Adrenal gland (tissue), 9 donors: ENCODE measurements at regions not wholly inside any gene's neighbourhood (a gene's known extent, or its start where the extent isn't known, plus 50 kb on each side); places are given as distances from the start of the nearest gene placed in this dataset.

Source experiments
- DNase-seq, 7 donors: peaks; one replicate each; pipeline ENCODE4 v3.0.0-alpha.2; 2019 to 2020
- H3K27ac ChIP-seq, 5 donors: fragments of 200-600 bp; sonication (generic) in 4 of 5; 1 replicate in 3 of 5; 2 replicates in 2 of 5; pipeline versions ENCODE4 v1.5.1 to v1.8.0; 2016 to 2020; ENCODE audit warnings: mild to moderate bottlenecking in 1 of 5
- H3K27me3 ChIP-seq: fragments of 200-600 bp; 2 replicates; pipeline ENCODE4 v1.8.0; 2021
- H3K36me3 ChIP-seq, 2 donors: fragments of 200-600 bp; replicated peaks in 1 of 2; 1 replicate in 1 of 2; 2 replicates in 1 of 2; pipeline versions ENCODE4 v1.5.1 to v1.8.0; 2018 to 2022
- H3K4me1 ChIP-seq, 2 donors: fragments of 200-600 bp; replicated peaks in 1 of 2; 1 replicate in 1 of 2; 2 replicates in 1 of 2; pipeline versions ENCODE4 v1.5.1 to v1.8.0; 2018 to 2021
- H3K4me3 ChIP-seq, 4 donors: fragments of 200-600 bp; sonication (generic) in 3 of 4; one replicate each; pipeline ENCODE4 v1.5.1; 2016 to 2018
- H3K9me3 ChIP-seq, 3 donors: fragments of 200-600 bp; sonication (generic) in 1 of 3; replicated peaks in 1 of 3; 1 replicate in 2 of 3; 2 replicates in 1 of 3; pipeline versions ENCODE4 v1.5.1 to v1.8.0; 2016 to 2021
- POLR2A ChIP-seq, 2 donors: fragments of 450-650 bp; IDR thresholded peaks; one replicate each; pipeline ENCODE4 v1.6.1; 2017; ENCODE audit warnings: antibody characterized with exemption in 2 of 2, mild to moderate bottlenecking in 2 of 2, moderate library complexity in 1 of 2
- WGBS, 4 donors: extraction: QIAGEN DNeasy Blood & Tissue Kit in 2 of 4; methylation state at CpG; one replicate each; pipeline versions ENCODE4 v1.1.5 to v1.1.7; 2013 to 2017; 5-methylcytosine and 5-hydroxymethylcytosine counted together
- intact Hi-C, 2 donors: fragments of 100-400 bp; cut with DNase I; formaldehyde crosslinking; loops; one replicate each; pipeline versions ENCODE4 v1.14.1 to v1.15.0; 2022 to 2023
- TF ChIP-seq, protein P1 (sequence below), 6 experiments: fragments of 450-650 bp in 4 of 6; fragments of 200-600 bp in 2 of 6; sonication (generic) in 1 of 6; IDR thresholded peaks; 1 replicate in 5 of 6; 2 replicates in 1 of 6; pipeline versions ENCODE4 v1.5.1 to v1.8.0; 2016 to 2021; ENCODE audit warnings: antibody characterized with exemption in 6 of 6, mild to moderate bottlenecking in 2 of 6, moderate library complexity in 1 of 6
- donor health status: healthy with polysubstance abuse.
- donor health status: Bipolar disorder and iron deficiency.
- donor health status: DM: yes; HTN: yes; CAD: no.
- donor health status: DM: no; HTN: no; CAD: no.
- donor health status: DM: no; HTN: no; CAD: no.

DNA sequence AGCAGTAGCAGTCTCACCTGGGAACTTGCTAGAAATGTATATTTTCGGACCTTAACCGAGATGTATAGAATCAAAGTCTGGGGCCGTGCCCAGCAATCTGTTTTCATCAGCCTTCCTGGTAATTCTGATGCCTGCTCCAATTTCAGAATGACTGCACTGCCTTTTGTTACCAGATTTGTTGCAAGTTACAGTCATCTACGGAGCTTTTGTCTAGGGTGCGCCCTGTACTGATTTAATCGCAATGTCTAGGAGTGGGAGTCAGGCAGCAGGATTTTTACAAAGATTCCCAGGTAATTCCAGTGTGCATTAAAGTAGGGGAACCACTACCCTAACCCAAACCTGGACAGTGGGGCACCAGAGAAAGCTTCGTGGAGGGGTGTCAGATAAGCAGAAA lies 178.0 kb downstream of the HAUS1 start:
- Histone ChIP-seq H3K36me3 (no peaks in the 10 kb centered on the region), H3K4me1 (peaks cover 0 to 3% of the 10 kb centered on the region in 2 donors), H3K27ac (no peak overlapping the region), H3K9me3 (no peaks in the 10 kb centered on the region), H3K4me3 (no peak overlapping the region), H3K27me3 (no peaks in the 10 kb centered on the region)
- intact Hi-C loops, result loop anchor here (5.0 to 10.0 kb wide), 3 partner anchors 200 to 375 kb away; partner anchors contain the start of gene LOXHD1 (in 2 of the 2)
- no peak for DNase-seq
- TF ChIP-seq POLR2A (IDR thresholded peaks at IDR 0.05), result no peak
- TF ChIP-seq, protein P1, sequence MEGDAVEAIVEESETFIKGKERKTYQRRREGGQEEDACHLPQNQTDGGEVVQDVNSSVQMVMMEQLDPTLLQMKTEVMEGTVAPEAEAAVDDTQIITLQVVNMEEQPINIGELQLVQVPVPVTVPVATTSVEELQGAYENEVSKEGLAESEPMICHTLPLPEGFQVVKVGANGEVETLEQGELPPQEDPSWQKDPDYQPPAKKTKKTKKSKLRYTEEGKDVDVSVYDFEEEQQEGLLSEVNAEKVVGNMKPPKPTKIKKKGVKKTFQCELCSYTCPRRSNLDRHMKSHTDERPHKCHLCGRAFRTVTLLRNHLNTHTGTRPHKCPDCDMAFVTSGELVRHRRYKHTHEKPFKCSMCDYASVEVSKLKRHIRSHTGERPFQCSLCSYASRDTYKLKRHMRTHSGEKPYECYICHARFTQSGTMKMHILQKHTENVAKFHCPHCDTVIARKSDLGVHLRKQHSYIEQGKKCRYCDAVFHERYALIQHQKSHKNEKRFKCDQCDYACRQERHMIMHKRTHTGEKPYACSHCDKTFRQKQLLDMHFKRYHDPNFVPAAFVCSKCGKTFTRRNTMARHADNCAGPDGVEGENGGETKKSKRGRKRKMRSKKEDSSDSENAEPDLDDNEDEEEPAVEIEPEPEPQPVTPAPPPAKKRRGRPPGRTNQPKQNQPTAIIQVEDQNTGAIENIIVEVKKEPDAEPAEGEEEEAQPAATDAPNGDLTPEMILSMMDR (IDR thresholded peaks at IDR 0.05), result no peak
- 84 to 93% (median 90%) methylated on average over 7 of the region's 7 CpGs for WGBS, 4 donors

DNA sequence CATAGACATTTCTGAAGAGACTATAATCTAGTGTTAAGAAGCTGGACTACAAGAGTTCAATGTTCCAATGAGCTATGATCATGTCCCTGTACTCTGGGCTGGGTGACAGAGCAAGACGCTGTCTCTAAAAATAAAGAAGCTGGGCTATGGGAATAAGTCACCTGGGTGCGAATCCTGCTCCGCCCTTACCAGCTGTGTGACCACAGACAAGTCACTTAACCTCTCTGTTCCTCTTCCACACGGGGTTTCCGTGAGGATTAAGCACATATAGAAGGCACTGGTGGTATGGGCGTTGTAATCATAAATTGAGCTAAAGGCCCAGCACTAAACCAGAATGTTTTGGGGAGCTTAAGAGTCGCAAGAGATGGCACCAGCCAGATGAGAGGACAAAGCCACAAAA lies 178.5 kb downstream of the HAUS1 start:
- DNase-seq, result no peak
- H3K36me3 ChIP-seq, result no peaks in the 10 kb centered on the region
- TF ChIP-seq, protein P1 (IDR thresholded peaks at IDR 0.05), result no peak
- no peak for TF ChIP-seq POLR2A (IDR thresholded peaks at IDR 0.05)
- no peaks in the 10 kb centered on the region for H3K27me3 ChIP-seq
- 81 to 86% (median 82%) methylated on average over 7 of the region's 7 CpGs for WGBS, 4 donors
- H3K4me3 ChIP-seq, result no peak overlapping the region
- peaks cover 0 to 3% of the 10 kb centered on the region in 2 donors for H3K4me1 ChIP-seq
- intact Hi-C loops, result loop anchor here (5.0 to 10.0 kb wide), 3 partner anchors 200 to 375 kb away; partner anchors contain the start of gene LOXHD1 (in 2 of the 2)
- no peak overlapping the region for H3K27ac ChIP-seq
- H3K9me3 ChIP-seq, result no peaks in the 10 kb centered on the region

DNA sequence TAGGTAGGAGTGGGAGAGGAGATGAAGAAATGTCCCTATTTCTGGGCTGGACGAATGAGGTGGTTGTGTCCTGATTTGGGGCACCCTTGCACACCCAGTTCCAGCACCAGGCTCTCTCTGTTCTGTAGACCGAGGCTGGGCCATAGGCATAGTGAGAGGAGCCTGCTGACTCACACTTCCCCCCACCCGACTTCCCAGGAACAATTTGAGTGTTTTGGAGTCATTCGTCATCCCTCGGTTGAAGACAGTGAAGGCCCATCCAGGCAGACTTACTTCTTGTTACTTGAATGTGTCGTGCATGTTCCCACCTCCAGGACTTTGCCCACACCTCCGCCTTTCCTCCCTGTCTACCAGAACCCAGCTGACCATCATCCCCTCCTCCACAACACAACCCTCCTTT lies 179.1 kb downstream of the HAUS1 start:
- H3K4me3 ChIP-seq, result no peak overlapping the region
- intact Hi-C loops, result loop anchor here (5.0 to 10.0 kb wide), 3 partner anchors 199 to 374 kb away; partner anchors contain the start of gene LOXHD1 (in 2 of the 2)
- no peaks in the 10 kb centered on the region for H3K36me3 ChIP-seq
- no peaks in the 10 kb centered on the region for H3K9me3 ChIP-seq
- TF ChIP-seq, protein P1 (IDR thresholded peaks at IDR 0.05), result no peak
- TF ChIP-seq POLR2A (IDR thresholded peaks at IDR 0.05), result no peak
- no peaks in the 10 kb centered on the region for H3K27me3 ChIP-seq
- no peak overlapping the region for H3K27ac ChIP-seq
- peaks cover 0 to 2% of the 10 kb centered on the region in 2 donors for H3K4me1 ChIP-seq
- DNase-seq, result no peak
- WGBS, 4 donors, result 65 to 76% (median 71%) methylated on average over 7 of the region's 7 CpGs

DNA sequence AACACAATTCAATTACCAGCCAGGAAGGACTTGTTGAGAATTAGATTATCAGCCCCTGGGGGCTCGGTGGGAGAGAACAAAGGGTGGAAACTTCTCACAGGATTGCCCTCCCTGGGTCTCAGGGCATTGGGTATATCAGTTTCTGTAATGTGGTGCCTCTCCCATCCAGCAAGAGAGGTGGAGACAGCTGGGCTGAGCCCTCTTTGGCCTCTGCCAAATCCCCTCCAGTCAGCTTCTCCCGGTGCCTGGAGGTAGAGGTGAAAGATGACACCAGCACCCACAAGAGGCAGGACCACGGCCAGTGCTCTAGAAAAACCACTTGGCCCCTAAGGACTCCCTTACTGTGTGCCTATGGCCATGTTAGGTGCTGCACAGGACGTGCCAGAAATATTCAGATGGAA lies 179.7 kb downstream of the HAUS1 start:
- Histone ChIP-seq H3K36me3 (no peaks in the 10 kb centered on the region), H3K9me3 (no peaks in the 10 kb centered on the region), H3K27me3 (no peaks in the 10 kb centered on the region), H3K27ac (no peak overlapping the region), H3K4me3 (no peak overlapping the region), H3K4me1 (no peaks in the 10 kb centered on the region)
- TF ChIP-seq, protein P1 (IDR thresholded peaks at IDR 0.05), result no peak
- no peak for TF ChIP-seq POLR2A (IDR thresholded peaks at IDR 0.05)
- intact Hi-C loops, result loop anchor here (5.0 to 10.0 kb wide), 3 partner anchors 198 to 373 kb away; partner anchors contain the start of gene LOXHD1 (in 2 of the 2)
- DNase-seq, result no peak
- WGBS, 4 donors, result 66 to 93% (median 71%) methylated on average over 2 to 4 of the region's 4 CpGs
